GM18502 (cell line): ENCODE measurements at regions not wholly inside any gene's neighbourhood (a gene's known extent, or its start where the extent isn't known, plus 50 kb on each side); places are given as distances from the start of the nearest gene placed in this dataset.

Source experiments
- ATAC-seq: cut with Tn5 transposase; IDR thresholded peaks from one replicate; pipeline ENCODE4 v1.9.1; 2021; ENCODE audit warnings: mild to moderate bottlenecking; ENCODE audit not compliant: unreplicated experiment, poor library complexity

- no peak for ATAC-seq
Measured at GRCh38 chr22:47373648-47374272, 611.3 kb downstream of the TBC1D22A start.

GRCh38 chr22:47372596-47373385, 610.3 kb downstream of the TBC1D22A start:
- no peak for ATAC-seq

GRCh38 chr22:47372111-47372581, 609.7 kb downstream of the TBC1D22A start:
- ATAC-seq = no peak

- no peak for ATAC-seq
Measured at GRCh38 chr22:47371263-47372090, 609.0 kb downstream of the TBC1D22A start.

- ATAC-seq = no peak
Measured at GRCh38 chr22:47370448-47371262, 608.2 kb downstream of the TBC1D22A start.

- no peak for ATAC-seq
Measured at GRCh38 chr22:47369431-47370015, 607.1 kb downstream of the TBC1D22A start.

- no peak for ATAC-seq
Measured at GRCh38 chr22:47369020-47369419, 606.6 kb downstream of the TBC1D22A start.

GRCh38 chr22:47367993-47368945, 605.8 kb downstream of the TBC1D22A start:
- no peak for ATAC-seq

- ATAC-seq = no peak
Measured at GRCh38 chr22:47367107-47367690, 604.7 kb downstream of the TBC1D22A start.

GRCh38 chr22:47366026-47366767, 603.7 kb downstream of the TBC1D22A start:
- no peak for ATAC-seq

- ATAC-seq = no peak
Measured at GRCh38 chr22:47361247-47361646, 598.8 kb downstream of the TBC1D22A start.

GRCh38 chr22:47357493-47357892, 595.0 kb downstream of the TBC1D22A start:
- ATAC-seq = no peak

- ATAC-seq = no peak
Measured at GRCh38 chr22:47357086-47357485, 594.6 kb downstream of the TBC1D22A start.

GRCh38 chr22:47356511-47357011, 594.1 kb downstream of the TBC1D22A start:
- no peak for ATAC-seq

GRCh38 chr22:47355776-47356510, 593.5 kb downstream of the TBC1D22A start:
- no peak for ATAC-seq

GRCh38 chr22:47355388-47355725, 592.9 kb downstream of the TBC1D22A start:
- ATAC-seq = no peak
